RCC 7860 (cell line): ENCODE measurements at regions not wholly inside any gene's neighbourhood (a gene's known extent, or its start where the extent isn't known, plus 50 kb on each side); places are given as distances from the start of the nearest gene placed in this dataset.
"Not testable (repeated sequence)": the region's sequence is repeated elsewhere in the genome, so short reads cannot be mapped to it uniquely, and the experiment has no call there.

Experiments
- DNase-seq: peaks from one replicate; pipeline ENCODE4 v3.0.0-alpha.2; 2015; ENCODE audit warnings: low spot score
- FAIRE-seq: peaks from 2 replicates; lab custom pipeline; 2012; peaks lifted over from hg19 to GRCh38; lab: Jason Lieb, UNC

DNA sequence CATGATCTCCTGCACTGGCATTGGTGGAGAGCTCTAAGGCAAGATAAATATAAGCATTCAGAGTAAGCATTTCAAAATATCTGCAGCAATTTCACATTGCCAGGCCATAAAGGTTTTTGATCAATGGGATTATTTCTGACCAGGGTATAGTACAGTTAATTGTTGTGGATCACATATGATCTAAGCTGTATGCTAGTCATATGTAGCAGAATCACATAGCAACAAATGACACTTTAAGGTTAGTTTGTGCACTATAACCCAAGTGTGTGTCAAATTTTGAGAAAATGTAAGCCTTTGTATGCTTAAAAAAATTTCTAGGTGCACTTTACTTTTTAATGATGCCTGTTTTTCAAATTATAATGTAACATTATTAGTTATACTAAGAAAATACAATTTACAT, 386.0 kb upstream of the ADAMTS5 start:
- FAIRE-seq (no peak), DNase-seq (no peak)

GRCh38 chr21:27346041-27346448, 379.2 kb upstream of the ADAMTS5 start:
- DNase-seq (no peak), FAIRE-seq (peak; percentile 58)

DNA sequence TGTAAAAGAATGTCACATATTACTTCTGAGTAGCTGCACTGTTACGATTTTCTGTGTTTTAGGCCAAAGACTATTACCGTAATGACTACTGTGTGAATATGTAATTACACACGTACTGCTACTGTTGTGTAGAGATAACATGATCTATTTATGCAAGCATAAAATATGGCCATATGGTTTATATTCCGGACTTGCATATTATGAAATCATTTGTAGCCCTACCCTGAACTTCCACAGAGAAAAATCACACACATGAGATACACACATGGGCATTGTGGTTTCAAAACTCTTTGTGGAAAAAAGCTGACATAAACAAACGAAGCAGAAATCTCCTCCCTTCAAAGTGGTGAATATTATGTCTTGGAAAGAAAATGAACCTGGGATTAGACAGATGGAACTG, 373.0 kb upstream of the ADAMTS5 start:
- FAIRE-seq = no peak
- no peak for DNase-seq

- FAIRE-seq = not testable (repeated sequence)
These were observed 371.1 kb upstream of the ADAMTS5 start for GRCh38 chr21:27338007-27338406.

DNA sequence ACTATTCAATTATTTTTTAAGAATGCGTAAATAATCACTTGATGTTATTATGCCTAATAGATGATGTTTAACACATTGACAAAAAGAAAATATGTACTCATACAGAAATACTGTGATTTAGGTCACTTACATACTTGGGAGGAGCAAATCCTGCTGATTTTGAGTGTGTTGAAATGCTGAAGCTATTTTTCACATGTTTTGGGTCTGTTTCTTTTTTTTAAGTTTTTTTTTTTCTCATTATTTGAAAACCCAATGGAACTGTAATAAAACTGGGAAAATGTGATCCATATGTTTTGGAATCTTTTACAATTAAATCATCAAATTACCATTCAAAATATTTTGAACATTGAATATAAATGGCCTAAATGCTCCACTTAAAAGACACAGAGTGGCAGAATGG, 366.2 kb upstream of the ADAMTS5 start:
- DNase-seq = no peak
- no peak for FAIRE-seq

More at GRCh38 chr21:27338007-27338406, 371.1 kb upstream of the ADAMTS5 start:
- not testable (repeated sequence) for DNase-seq

DNA sequence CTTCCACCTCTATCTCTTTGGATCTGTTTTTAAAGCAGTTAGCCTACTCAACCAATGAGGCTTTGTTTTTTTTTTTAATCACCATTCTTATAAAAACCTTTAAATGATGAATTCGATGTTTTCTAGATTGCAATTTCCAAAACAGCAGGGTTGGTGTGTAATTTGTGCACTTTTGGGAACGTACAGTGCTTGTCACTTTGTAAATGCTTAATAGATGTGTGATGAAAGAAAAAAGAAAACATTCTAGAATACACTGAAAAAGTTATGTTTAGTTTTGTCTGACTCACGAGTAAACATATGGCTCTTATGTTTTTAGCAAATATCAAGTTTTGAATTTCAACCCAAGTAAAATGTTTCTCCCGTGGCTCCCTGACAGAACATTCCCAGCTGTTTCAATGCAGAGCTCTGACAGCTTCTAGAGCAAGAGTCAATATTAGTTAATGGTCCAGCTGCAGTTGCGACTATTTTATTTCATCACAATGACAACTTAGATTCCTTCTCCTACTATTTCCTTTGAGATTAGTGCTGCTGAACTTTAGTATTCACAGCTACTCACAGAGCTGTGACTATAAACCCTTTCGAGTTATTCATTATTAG, 362.5 kb upstream of the ADAMTS5 start:
- FAIRE-seq = no peak
- no peak for DNase-seq

DNA sequence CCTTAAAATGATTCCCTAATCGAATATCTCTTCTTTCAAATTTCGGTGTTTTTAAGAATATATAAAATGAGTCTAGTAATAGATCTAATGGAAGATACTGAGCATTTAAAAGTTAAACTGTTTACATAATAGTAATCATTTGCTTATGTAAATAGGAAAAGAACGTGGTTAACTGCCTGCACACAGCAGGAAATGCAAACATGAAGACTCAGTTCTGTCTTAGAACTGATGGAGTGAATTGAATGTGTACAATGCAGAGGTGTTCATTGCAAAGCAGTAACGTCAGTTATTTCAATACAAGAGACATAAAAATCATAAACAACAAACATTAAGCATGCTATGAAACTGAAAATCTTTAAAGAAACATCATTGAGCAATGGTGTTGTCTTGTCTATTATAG, 359.4 kb upstream of the ADAMTS5 start:
- no peak for FAIRE-seq
- DNase-seq = no peak

DNA sequence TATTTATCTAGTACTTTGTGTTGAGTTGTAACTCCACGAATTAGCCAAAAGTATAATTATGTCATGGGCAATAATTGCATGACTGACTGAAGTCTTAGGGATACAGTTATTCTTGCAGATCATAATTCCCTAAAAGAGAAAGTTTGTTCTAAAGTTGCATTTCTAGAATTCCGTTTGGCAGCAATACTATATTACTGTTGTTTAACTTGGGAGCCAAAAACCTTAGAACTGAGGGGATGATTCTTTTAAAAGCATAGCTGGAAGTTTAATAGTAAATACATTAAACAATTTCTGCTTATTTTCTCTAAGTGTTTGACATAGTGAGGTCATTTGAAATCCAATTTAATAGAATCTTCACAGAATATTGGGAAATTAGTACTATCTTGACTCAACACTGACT, 356.4 kb upstream of the ADAMTS5 start:
- FAIRE-seq = no peak
- no peak for DNase-seq

DNA sequence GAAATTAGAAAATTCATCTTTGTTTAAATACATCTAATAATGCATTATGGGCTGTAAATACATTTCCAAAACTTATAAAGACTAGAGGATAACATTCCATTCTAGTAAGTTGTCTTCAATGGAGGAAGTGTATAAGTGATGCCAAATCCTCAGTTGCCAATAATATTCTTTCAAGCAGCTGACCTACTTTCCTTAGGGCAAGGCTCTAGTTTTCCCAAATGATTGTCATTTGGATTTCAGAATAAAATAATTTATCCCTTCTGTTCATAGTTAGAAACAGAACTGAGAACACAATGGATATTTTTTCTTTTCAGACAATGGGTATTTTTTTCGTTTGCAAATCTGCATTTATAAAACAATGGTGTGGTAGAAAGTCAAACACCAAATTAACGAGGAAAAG, 354.9 kb upstream of the ADAMTS5 start:
- DNase-seq (no peak), FAIRE-seq (no peak)

GRCh38 chr21:27320868-27321267, 354.0 kb upstream of the ADAMTS5 start:
- FAIRE-seq (no peak), DNase-seq (no peak)

GRCh38 chr21:27317601-27318000, 350.7 kb upstream of the ADAMTS5 start:
- DNase-seq, FAIRE-seq: not testable (repeated sequence)

DNA sequence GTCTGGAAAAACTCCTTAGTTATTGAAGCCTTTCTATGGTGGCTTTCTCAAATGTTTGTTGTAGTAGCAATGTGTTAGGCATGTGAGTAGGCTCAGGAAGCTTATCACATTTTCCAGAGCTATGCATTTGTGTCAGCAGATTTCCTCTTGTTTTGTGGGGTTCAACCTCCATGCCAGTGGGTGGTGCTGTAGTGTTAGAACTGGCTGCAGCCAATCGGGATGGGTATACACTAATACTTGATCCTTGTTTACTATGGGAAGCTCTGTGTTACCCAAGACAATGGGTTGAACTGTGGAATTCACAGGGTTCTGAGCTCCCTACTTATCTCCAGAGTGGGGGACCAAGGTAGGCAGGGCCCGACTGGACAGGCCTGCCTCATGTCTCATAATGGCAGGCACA, 348.5 kb upstream of the ADAMTS5 start:
- no peak for FAIRE-seq
- DNase-seq = no peak

- DNase-seq (no peak), FAIRE-seq (no peak)
These were observed 347.2 kb upstream of the ADAMTS5 start for GRCh38 chr21:27314131-27314530.

DNA sequence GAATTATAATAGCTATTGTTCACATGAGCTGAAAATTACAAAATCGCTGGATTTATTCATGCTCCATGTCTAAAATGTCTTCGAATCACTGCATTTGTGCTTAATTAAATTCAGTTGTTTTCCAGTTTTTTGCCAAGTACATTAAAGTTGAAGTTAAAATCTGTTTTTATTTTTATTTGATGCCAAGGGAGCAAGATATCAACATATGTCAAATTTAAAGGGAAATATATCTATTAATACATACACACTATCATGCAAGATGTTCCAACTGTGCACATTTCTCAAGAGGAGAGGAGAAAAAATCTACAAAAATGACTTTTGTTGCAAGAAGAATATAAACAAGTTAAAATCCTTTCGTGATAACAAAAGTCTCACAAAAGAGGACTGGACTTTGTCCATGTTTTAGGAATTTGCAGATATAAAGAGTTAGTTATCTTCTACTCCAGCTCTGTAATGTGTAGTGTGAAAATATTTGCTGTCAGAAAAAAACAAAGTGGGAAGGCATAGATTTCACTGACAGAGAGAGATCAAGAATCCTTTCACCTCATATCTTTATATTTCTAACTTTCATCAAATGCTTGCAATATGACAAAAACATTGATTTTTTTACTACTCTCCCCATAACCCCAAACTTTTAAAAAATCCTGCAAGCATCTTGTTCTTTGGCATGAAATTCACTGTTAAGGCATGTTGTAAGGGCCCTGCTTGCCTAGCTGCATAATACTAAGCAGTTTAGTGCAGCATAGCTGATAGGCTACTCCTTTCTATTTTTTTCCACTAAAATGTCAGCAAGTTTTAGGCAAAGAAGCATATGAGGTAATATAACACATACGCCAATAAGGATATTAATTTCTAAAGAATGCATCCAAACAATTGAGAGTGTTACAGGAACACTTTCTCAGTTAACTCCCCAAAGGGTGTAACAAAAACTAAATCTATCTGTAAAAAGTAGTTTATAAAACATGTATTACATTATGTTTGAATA, 340.2 kb upstream of the ADAMTS5 start:
- DNase-seq (no peak), FAIRE-seq (no peak)

DNA sequence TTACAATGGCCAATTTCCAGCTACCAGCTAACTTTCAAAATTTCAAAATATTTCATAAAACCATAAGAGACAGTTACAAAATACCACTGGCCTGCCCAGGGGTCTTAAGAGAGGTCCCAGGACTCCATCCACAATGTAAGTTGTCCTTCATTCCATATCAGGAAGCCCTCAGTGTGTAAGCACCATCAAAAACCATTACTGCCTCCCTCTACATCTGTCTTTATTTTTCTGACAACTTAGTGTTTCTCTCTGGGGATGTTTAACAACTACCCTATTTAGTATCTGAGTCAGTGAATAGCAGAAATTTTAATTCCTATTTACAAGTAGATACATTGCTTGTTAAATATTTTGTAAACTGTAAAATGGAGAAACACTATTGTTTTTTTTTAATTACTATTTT, 339.3 kb upstream of the ADAMTS5 start:
- DNase-seq (no peak), FAIRE-seq (no peak)

GRCh38 chr21:27301220-27301619, 334.3 kb upstream of the ADAMTS5 start:
- DNase-seq (no peak), FAIRE-seq (no peak)

- no peak for FAIRE-seq
- no peak for DNase-seq
These were observed 333.9 kb upstream of the ADAMTS5 start for GRCh38 chr21:27300770-27301169.

GRCh38 chr21:27298465-27298864, 331.6 kb upstream of the ADAMTS5 start:
- DNase-seq (no peak), FAIRE-seq (no peak)

DNA sequence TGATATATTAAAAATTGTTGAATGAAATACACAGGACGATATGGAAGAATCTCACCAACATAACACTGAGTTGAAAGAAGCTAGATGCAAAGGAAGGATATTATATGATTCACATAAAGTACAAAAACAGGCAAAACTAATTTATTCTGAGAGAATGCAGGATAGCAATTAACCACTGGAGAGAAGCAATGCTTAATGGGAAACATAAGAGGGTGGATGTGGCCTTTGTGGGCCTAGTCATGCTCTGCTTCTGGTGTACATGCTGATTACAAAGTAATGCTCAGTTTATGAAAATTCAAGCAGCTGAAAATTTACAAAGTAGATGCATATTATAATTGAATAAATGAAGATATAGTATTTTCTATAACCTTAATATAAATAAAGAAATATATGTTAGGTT, 326.4 kb upstream of the ADAMTS5 start:
- FAIRE-seq (no peak), DNase-seq (no peak)

DNA sequence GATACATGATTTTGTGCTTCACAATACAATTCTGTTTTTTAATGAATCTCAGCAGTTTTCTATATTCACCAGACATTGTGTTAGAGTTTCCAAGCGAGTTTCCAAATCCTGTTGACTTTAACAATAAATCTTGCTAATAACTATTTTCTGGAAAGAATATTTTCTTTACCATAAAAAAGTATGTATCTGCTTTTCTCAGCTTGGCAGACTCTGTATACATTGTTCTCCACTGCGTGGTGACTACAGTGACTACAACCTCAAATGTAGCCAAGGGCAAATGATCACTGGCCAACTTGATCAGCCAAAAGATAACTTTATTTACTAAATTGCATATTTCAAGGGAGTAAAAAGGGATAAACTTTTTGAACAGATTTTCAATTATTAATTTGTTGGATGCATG, 325.9 kb upstream of the ADAMTS5 start:
- no peak for FAIRE-seq

GRCh38 chr21:27292229-27292628, 325.3 kb upstream of the ADAMTS5 start:
- FAIRE-seq (no peak), DNase-seq (no peak)

More for the DNA sequence above, 325.9 kb upstream of the ADAMTS5 start:
- no peak for DNase-seq

DNA sequence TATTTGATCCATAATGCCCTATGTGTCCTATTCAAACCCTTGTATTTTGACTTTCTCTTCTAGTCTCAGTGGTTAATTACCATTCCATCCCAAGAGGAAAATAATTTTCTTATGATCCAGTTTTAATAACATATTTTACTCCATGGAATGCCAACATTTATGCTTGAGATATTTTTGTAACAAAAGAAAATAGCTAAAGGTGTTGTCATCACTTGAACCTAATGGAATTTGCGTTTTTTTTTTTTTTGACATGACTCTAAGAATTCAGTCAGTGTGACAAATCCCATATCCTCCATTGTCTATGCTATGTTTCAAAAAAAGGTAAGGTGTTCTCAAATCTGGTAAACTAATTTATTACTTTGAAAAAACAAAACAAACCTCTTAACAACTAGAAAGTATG, 324.1 kb upstream of the ADAMTS5 start:
- no peak for DNase-seq
- FAIRE-seq = no peak
